ENCODE measurements at regions not wholly inside any gene's neighbourhood (a gene's known extent, or its start where the extent isn't known, plus 50 kb on each side); places are given as distances from the start of the nearest gene placed in this dataset.

GRCh38 chrX:131727778-131728177 lies 183.9 kb downstream of the OR13H1 start:
- TF ChIP-seq, protein P1, sequence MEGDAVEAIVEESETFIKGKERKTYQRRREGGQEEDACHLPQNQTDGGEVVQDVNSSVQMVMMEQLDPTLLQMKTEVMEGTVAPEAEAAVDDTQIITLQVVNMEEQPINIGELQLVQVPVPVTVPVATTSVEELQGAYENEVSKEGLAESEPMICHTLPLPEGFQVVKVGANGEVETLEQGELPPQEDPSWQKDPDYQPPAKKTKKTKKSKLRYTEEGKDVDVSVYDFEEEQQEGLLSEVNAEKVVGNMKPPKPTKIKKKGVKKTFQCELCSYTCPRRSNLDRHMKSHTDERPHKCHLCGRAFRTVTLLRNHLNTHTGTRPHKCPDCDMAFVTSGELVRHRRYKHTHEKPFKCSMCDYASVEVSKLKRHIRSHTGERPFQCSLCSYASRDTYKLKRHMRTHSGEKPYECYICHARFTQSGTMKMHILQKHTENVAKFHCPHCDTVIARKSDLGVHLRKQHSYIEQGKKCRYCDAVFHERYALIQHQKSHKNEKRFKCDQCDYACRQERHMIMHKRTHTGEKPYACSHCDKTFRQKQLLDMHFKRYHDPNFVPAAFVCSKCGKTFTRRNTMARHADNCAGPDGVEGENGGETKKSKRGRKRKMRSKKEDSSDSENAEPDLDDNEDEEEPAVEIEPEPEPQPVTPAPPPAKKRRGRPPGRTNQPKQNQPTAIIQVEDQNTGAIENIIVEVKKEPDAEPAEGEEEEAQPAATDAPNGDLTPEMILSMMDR (conservative IDR thresholded peaks at IDR 0.05; ENCODE audit: low read depth, low read length), result no peak
- TF ChIP-seq EZH2phosphoT487 (IDR thresholded peaks at IDR 0.05; ENCODE audit: borderline replicate concordance, low read length) (no peak), EZH2 (IDR thresholded peaks at IDR 0.05; ENCODE audit: low read length, unreplicated experiment) (no peak)
